CMK (cell line): ENCODE measurements at regions not wholly inside any gene's neighbourhood (a gene's known extent, or its start where the extent isn't known, plus 50 kb on each side); places are given as distances from the start of the nearest gene placed in this dataset.
"Not testable (repeated sequence)": the region's sequence is repeated elsewhere in the genome, so short reads cannot be mapped to it uniquely, and the experiment has no call there.

ENCODE experiments used
- DNase-seq: peaks from one replicate; pipeline ENCODE4 v3.0.0-alpha.2; 2010; ENCODE audit warnings: low read depth

DNA sequence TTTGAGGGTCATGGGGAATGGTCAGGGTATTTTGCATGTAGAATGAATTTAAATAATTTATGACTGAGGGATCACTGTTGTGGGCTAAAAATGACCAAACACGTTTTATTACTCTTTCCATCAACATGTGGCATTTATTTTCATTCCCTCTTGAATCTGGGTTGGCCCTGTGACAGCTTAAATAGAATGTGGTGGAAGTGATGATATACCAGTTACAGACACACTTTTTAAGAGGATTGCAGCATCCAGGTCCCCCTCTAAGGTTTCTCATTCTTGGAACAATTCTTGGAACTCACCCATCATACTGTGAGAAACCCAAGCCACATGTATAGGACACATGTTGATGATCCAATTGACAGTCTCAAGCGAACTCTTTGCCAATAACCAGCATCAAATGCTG, 272.4 kb downstream of the ETV1 start:
- no peak for DNase-seq

- DNase-seq = no peak
These were observed 265.1 kb downstream of the ETV1 start for GRCh38 chr7:13724191-13724976.

GRCh38 chr7:13724977-13725566, 264.4 kb downstream of the ETV1 start:
- DNase-seq = no peak

DNA sequence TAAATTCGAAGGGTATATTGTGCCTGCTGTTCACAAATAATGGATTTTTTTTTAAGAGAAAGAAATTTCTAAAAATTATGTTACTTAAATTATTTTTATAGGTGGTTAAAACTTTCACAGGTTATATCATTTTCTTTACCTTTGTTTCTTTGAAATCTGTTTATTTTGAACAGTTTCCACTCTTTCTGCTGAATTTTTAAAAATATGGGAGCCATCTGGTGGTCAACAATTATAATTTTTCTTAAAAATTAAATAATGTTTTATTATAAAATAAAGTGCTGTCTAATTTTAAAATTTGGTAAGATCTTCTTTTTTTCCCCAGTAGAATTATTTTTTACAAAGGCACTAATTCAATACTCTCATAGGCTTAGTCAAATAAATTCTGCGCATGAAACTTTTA, 263.9 kb downstream of the ETV1 start:
- DNase-seq = no peak

- DNase-seq = no peak
These were observed 262.2 kb downstream of the ETV1 start for GRCh38 chr7:13727279-13727678.

GRCh38 chr7:13727751-13728150, 261.7 kb downstream of the ETV1 start:
- no peak for DNase-seq

DNA sequence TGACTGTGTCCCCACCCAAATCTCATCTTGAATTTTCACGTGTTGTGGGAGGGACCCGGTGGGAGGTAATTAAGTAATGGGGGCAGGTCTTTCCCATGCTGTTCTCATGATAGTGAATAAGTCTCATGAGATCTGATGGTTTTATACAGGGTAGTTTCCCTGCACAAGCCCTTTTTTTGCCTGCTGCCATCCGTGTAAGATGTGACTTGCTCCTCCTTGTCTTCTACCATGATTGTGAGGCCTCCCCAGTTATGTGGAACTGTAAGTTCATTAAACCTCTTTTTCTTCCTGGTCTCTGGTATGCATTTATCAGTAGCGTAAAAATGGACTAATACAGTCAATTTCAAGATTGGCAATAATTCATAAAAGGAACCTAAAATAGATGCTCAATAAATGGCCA, 261.0 kb downstream of the ETV1 start:
- not testable (repeated sequence) for DNase-seq

DNA sequence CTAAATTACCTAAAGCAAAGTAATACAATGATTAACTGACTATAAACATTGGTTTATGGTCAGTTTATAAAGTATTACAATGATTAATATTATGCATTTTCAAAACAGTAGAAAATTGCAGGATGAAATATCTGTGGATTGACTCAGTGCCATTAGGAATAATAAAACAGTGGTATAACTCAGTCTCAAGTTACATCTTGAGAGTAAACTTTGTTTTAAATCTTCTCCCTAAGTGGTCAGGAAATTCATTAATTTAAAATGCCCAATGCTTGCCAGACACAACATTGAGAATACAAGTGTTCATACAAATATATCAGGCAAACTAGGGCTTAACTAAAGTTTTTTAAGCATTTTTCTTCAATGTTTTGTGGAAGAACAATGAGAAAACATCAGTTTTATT, 257.8 kb downstream of the ETV1 start:
- no peak for DNase-seq

- no peak for DNase-seq
These were observed 251.9 kb downstream of the ETV1 start for GRCh38 chr7:13737563-13737962.

DNA sequence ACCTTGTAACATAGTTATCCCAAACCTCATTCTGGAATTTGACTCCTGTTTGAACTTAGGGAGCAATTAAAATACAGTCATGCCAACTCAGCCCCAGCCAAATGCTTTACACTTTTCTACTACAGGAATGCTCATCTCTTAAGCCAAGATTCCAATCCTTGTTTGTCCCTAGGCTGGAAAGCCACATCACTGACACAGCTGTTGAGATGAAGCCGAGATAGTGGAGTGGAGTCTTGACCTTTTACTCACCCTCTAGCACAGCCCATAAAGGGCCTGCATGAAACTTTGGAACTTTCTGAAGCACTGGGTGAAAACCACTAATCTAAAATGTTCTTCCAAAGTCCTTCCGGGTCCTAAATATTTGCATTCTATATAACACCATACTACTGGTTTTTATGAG, 247.3 kb downstream of the ETV1 start:
- DNase-seq = no peak

DNA sequence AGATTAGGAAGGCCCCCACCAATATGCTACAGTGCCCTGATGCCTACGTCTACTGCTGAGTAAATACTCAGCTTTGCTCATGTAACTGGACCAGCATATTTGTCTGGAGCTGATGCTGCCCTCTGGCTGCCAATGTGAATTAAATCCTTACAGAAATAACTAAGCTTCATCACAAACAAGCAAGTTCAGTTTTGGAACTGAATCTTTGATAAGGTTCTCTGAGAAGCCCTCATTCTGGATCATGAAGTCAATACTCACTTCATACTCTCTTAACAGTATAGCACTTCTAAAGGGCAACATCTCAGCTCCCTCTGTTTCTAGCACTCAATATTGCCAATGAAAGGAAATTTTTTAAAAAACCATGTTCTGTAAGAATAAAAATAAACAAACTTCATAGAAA, 246.7 kb downstream of the ETV1 start:
- DNase-seq = no peak

DNA sequence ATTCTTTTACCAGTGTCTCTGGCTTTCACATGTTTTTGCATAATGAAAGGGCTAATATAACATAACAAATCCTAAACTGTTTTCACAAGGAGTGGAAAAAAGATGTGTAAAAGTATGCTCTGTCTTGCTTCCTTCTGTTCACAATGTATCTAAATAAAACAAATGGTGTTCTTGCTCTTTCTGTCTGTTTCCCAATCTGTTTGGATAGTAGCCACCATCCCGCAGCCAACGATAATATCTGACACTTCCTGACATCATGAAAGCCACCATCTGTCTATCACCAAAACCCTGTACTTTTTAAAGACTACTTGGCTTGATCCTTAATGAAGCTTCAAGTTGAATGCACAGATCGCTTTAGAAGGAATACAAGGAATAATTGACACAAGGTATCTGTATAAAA, 246.2 kb downstream of the ETV1 start:
- no peak for DNase-seq

- DNase-seq = no peak
These were observed 243.9 kb downstream of the ETV1 start for GRCh38 chr7:13745530-13745929.

GRCh38 chr7:13748998-13749397, 240.5 kb downstream of the ETV1 start:
- DNase-seq = no peak

DNA sequence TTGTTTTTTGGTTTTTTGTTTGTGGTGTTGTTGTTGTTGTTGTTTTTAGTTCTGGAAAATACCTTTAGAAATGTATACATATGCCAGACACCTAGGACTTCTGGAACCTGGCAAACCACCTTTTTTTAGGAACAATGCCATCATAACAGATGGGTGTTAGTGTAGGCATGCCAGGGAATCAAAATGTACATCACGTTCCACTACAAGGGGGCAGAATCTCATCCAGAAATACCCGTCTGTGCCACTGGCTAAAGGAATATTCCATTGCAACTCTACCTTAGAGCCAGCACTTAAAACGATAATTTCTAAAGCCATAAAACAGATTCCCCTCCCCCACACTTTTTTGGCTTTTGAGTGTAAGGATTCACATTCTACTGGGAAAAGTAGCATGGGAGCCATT, 239.8 kb downstream of the ETV1 start:
- no peak for DNase-seq

GRCh38 chr7:13751766-13752165, 237.7 kb downstream of the ETV1 start:
- no peak for DNase-seq

DNA sequence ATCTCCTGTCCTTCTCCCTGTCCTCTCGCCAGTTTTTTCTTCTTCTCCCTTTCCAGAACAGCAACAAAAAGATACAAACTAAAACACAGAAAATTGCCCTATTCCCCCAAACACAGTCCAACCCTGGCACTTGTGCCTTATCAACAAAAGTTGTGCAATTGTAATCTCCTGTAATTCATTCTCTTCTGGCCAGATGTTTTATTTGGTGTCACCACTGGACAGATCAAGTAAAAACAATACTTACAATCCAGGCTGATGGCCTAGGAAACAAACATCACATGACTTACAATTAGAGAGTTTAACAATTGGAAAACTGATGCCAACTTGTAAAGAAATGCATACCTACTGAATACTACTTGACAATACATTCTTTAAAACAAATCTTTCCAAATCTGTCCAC, 231.6 kb downstream of the ETV1 start:
- DNase-seq = no peak

GRCh38 chr7:13765853-13766252, 223.6 kb downstream of the ETV1 start:
- not testable (repeated sequence) for DNase-seq

DNA sequence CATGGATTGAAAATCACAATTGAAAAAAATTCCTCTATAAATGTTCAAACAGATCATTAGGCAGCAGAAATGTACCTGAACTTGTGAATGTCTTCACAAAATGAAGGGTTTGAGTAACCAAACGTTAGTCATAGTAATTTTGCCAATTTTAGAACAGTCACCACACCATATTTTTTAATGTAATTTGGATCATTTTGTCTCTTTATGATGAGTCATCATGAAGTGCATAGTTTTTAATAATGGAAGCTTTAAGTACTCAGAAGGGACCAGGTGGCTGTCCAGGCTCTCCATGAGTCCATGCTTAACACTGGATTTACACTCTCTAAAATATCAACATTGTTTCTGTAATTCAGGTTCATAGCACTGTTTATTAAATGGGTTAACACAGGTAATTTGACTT, 219.2 kb downstream of the ETV1 start:
- DNase-seq = no peak

GRCh38 chr7:13774976-13775375, 214.5 kb downstream of the ETV1 start:
- no peak for DNase-seq

GRCh38 chr7:13777242-13777641, 212.2 kb downstream of the ETV1 start:
- DNase-seq = no peak

DNA sequence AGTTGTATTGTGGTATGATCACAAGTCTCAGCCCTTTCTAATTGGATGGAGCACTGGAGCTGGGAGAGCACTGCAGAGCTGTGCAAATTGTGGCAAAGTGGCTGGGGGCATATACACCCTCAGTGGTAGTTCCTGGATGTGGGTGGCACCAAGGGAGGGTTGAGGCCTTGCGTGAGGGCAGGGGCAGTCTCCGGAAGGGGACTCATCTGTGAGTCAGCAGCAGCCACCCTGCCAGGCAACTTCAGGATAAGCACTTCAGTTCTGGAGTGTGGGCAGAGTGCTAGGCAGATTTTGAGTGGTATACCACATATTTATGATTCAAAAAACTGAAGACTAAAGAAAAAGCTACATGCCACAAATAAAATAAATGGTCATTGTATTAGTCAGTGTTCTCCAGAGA, 210.5 kb downstream of the ETV1 start:
- no peak for DNase-seq

GRCh38 chr7:13790611-13791010, 198.9 kb downstream of the ETV1 start:
- no peak for DNase-seq

DNA sequence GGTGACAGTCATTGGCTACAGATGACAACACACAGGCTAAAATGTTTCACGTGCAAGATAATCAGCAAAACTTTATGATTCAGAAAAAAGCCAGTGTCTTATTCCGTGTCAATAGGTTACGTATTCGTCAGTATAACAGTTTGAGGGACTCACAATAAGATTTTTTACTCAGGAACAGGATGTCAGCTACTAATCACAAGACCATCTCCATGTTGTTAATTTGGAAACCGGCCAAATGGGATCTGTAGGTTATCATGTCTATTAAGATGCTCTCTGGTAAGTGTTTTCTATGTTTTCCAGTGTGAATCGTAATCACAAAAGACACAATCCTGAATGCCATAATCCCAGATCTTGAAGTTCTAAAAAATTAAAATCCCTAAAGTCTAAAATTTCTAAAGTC, 197.3 kb downstream of the ETV1 start:
- DNase-seq = no peak
